H1 (cell line): ENCODE measurements at regions not wholly inside any gene's neighbourhood (a gene's known extent, or its start where the extent isn't known, plus 50 kb on each side); places are given as distances from the start of the nearest gene placed in this dataset.

Source experiments
- CTCF ChIA-PET: fragments of 300-600 bp; sonication (Branson Sonifier 250); formaldehyde crosslinking; loops from one replicate; lab custom pipeline; 2021; ENCODE audit not compliant: partially characterized antibody; lab: Charles Lee
- POLR2A ChIA-PET: fragments of 300-600 bp; sonication (Branson Sonifier 250); formaldehyde crosslinking; loops from one replicate; lab custom pipeline; 2021; ENCODE audit warnings: inconsistent platforms; ENCODE audit not compliant: partially characterized antibody; lab: Charles Lee
- DNase-seq, 2 experiments: peaks; one replicate each; pipeline versions ENCODE4 v3.0.0 to v3.0.0-alpha.2; 2010 to 2022; ENCODE audit warnings: low spot score in 2 of 2, low read depth in 1 of 2, mixed read lengths in 1 of 2
- FAIRE-seq: peaks from 2 replicates; lab custom pipeline; 2011; peaks lifted over from hg19 to GRCh38; lab: Jason Lieb, UNC
- H2AFZ ChIP-seq: 2 replicates; pipeline ENCODE4 v1.8.1; 2012; ENCODE audit warnings: low read length, inconsistent platforms
- H2AK5ac ChIP-seq: 2 replicates; pipeline ENCODE4 v1.6.1; 2013; ENCODE audit warnings: low read depth, low read length
- H2BK120ac ChIP-seq: replicated peaks from 2 replicates; pipeline ENCODE3; 2013; ENCODE audit warnings: low read depth, low read length, inconsistent platforms
- H2BK12ac ChIP-seq: 2 replicates; pipeline ENCODE4 v1.6.1; 2013; ENCODE audit warnings: low read depth, low read length
- H2BK15ac ChIP-seq: 2 replicates; pipeline ENCODE4 v1.6.1; 2013; ENCODE audit warnings: low read length
- H2BK20ac ChIP-seq: 2 replicates; pipeline ENCODE4 v1.6.1; 2013; ENCODE audit warnings: low read length
- H2BK5ac ChIP-seq: 2 replicates; pipeline ENCODE4 v1.6.1; 2013; ENCODE audit warnings: low read depth, low read length
- H3K14ac ChIP-seq: 2 replicates; pipeline ENCODE4 v1.6.1; 2013; ENCODE audit warnings: inconsistent platforms; ENCODE audit not compliant: insufficient read length
- H3K18ac ChIP-seq: 2 replicates; pipeline ENCODE4 v1.6.1; 2013; ENCODE audit warnings: low read length; ENCODE audit errors: extremely low read depth
- H3K23ac ChIP-seq: 2 replicates; pipeline ENCODE4 v1.6.1; 2013; ENCODE audit warnings: inconsistent platforms; ENCODE audit not compliant: insufficient read length
- H3K23me2 ChIP-seq: 2 replicates; pipeline ENCODE4 v1.6.1; 2013; ENCODE audit warnings: low read depth, low read length
- H3K27ac ChIP-seq: 2 replicates; pipeline ENCODE4 v1.6.1; 2011; ENCODE audit warnings: low read depth, low read length, inconsistent platforms
- H3K27me3 ChIP-seq, 4 experiments: replicated peaks in 1 of 4; 1 replicate in 1 of 4; 2 replicates in 3 of 4; pipeline versions ENCODE4 v1.6.1 to v1.8.1; 2011 to 2013; ENCODE audit warnings: low read length in 3 of 4, mild to moderate bottlenecking in 3 of 4, inconsistent platforms in 2 of 4, mixed read lengths in 2 of 4, moderate library complexity in 1 of 4; ENCODE audit not compliant: control insufficient read depth in 3 of 4, insufficient read depth in 3 of 4; ENCODE audit errors: extremely low read depth in 1 of 4
- H3K36me3 ChIP-seq, 4 experiments: 2 replicates each; pipeline versions ENCODE4 v1.6.1 to v1.8.1; 2011 to 2013; ENCODE audit warnings: mild to moderate bottlenecking in 4 of 4, low read length in 3 of 4, moderate library complexity in 2 of 4, control low read depth in 1 of 4, inconsistent platforms in 1 of 4; ENCODE audit not compliant: insufficient read depth in 4 of 4, control insufficient read depth in 2 of 4
- H3K4ac ChIP-seq: replicated peaks from 2 replicates; pipeline ENCODE3; 2013; ENCODE audit warnings: low read length, low read depth, mixed read lengths, inconsistent platforms; ENCODE audit not compliant: insufficient read length
- H3K4me1 ChIP-seq, 4 experiments: replicated peaks in 1 of 4; 1 replicate in 1 of 4; 2 replicates in 3 of 4; pipeline versions ENCODE4 v1.6.1 to v1.8.1; 2011 to 2013; ENCODE audit warnings: low read length in 3 of 4, inconsistent platforms in 2 of 4, mixed read lengths in 1 of 4; ENCODE audit not compliant: insufficient read depth in 4 of 4, control insufficient read depth in 3 of 4
- H3K4me2 ChIP-seq, 2 experiments: 2 replicates each; pipeline versions ENCODE4 v1.6.1 to v1.8.1; 2011 to 2013; ENCODE audit warnings: low read depth in 2 of 2, low read length in 2 of 2, control low read depth in 1 of 2, inconsistent platforms in 1 of 2, mild to moderate bottlenecking in 1 of 2; ENCODE audit not compliant: insufficient read depth in 1 of 2
- H3K4me3 ChIP-seq, 4 experiments: fragments of 200-600, 300-600 bp in 1 of 4; sonication (generic), shearing (Covaris generic), sonication (Bioruptor Twin) in 1 of 4; 2 replicates each; pipeline versions ENCODE4 v1.5.1 to v1.8.1; 2011 to 2016; ENCODE audit warnings: low read length in 4 of 4, low read depth in 3 of 4, control low read depth in 2 of 4, inconsistent platforms in 2 of 4, mild to moderate bottlenecking in 2 of 4, mixed read lengths in 1 of 4, moderate library complexity in 1 of 4; ENCODE audit not compliant: insufficient read depth in 2 of 4; ENCODE audit errors: extremely low read depth in 1 of 4
- H3K56ac ChIP-seq: replicated peaks from 2 replicates; pipeline ENCODE3; 2013; ENCODE audit warnings: low read depth, mild to moderate bottlenecking, mixed read lengths, low read length, inconsistent platforms; ENCODE audit not compliant: insufficient read length
- H3K79me1 ChIP-seq: 2 replicates; pipeline ENCODE4 v1.6.1; 2013; ENCODE audit warnings: low read depth, low read length, control low read depth
- H3K79me2 ChIP-seq, 2 experiments: 2 replicates each; pipeline versions ENCODE4 v1.6.1 to v1.8.1; 2012 to 2013; ENCODE audit warnings: low read length in 2 of 2, mild to moderate bottlenecking in 2 of 2, inconsistent platforms in 1 of 2; ENCODE audit not compliant: insufficient read depth in 2 of 2, control insufficient read depth in 1 of 2
- H3K9ac ChIP-seq, 4 experiments: replicated peaks in 1 of 4; 1 replicate in 1 of 4; 2 replicates in 3 of 4; pipeline versions ENCODE4 v1.6.1 to v1.8.1; 2011 to 2013; ENCODE audit warnings: low read depth in 3 of 4, low read length in 3 of 4, control low read depth in 2 of 4, mild to moderate bottlenecking in 2 of 4, moderate library complexity in 2 of 4, inconsistent platforms in 1 of 4; ENCODE audit errors: extremely low read depth in 1 of 4
- H3K9me3 ChIP-seq, 2 experiments: 2 replicates each; pipeline versions ENCODE4 v1.6.1 to v1.8.1; 2012 to 2013; ENCODE audit warnings: mild to moderate bottlenecking in 2 of 2, moderate library complexity in 2 of 2, control low read depth in 1 of 2, inconsistent platforms in 1 of 2, low read depth in 1 of 2, low read length in 1 of 2, mixed read lengths in 1 of 2; ENCODE audit not compliant: insufficient read depth in 2 of 2
- H4K20me1 ChIP-seq, 2 experiments: replicated peaks in 1 of 2; 2 replicates each; pipeline versions ENCODE3 to v1.8.1; 2011 to 2013; ENCODE audit warnings: inconsistent platforms in 2 of 2, low read length in 2 of 2, mild to moderate bottlenecking in 1 of 2; ENCODE audit not compliant: insufficient read depth in 2 of 2, control insufficient read depth in 1 of 2
- H4K5ac ChIP-seq: 2 replicates; pipeline ENCODE4 v1.6.1; 2013; ENCODE audit warnings: low read length, low read depth, mixed read lengths, inconsistent platforms; ENCODE audit not compliant: insufficient read length
- H4K8ac ChIP-seq: 2 replicates; pipeline ENCODE4 v1.8.0; 2013; ENCODE audit warnings: mild to moderate bottlenecking, moderate library complexity, low read length, inconsistent platforms; ENCODE audit not compliant: insufficient read depth; ENCODE audit errors: extremely low read depth
- H4K91ac ChIP-seq: replicated peaks from 2 replicates; pipeline ENCODE3; 2013; ENCODE audit warnings: low read length, mixed read lengths, inconsistent platforms; ENCODE audit not compliant: insufficient read length
- TEAD4 ChIP-seq: IDR thresholded peaks from 2 replicates; pipeline ENCODE4 v1.6.1; 2012; ENCODE audit warnings: low read depth, low read length, inconsistent platforms, mixed read lengths
- WGBS, 2 experiments: shearing (Covaris generic) in 1 of 2; methylation state at CpG; one replicate each; pipeline versions ENCODE4 v1.1.6 to v1.1.7; 2013 to 2015; ENCODE audit warnings: low lambda C conversion rate in 2 of 2, mixed read lengths in 2 of 2, inconsistent platforms in 1 of 2, low coverage in 1 of 2, missing lambda C conversion rate in 1 of 2; ENCODE audit not compliant: insufficient replicate concordance in 2 of 2, insufficient coverage in 1 of 2, insufficient read length in 1 of 2; ENCODE audit errors: extremely low coverage in 1 of 2, missing lambda C conversion rate in 1 of 2; 5-methylcytosine and 5-hydroxymethylcytosine counted together
- TF ChIP-seq, protein P1 (sequence below), 3 experiments: IDR thresholded peaks; 1 replicate in 2 of 3; 2 replicates in 1 of 3; pipeline versions ENCODE4 v1.5.1 to v1.6.1; 2011; ENCODE audit warnings: low read length in 3 of 3, mild to moderate bottlenecking in 3 of 3, inconsistent platforms in 2 of 3, low read depth in 1 of 3, moderate library complexity in 1 of 3; ENCODE audit not compliant: insufficient read depth in 1 of 3; ENCODE audit errors: control extremely low read depth in 1 of 3

GRCh38 chr2:220833446-220833845 lies 738.7 kb downstream of the EPHA4 start:
- Histone ChIP-seq H3K27ac (no peak overlapping the region), H4K8ac (no peak overlapping the region), H3K9me3 (no peaks in the 10 kb centered on the region), H2BK20ac (no peak overlapping the region), H2BK120ac (no peak overlapping the region), H3K79me2 (no peaks in the 10 kb centered on the region), H3K56ac (no peak overlapping the region), H3K36me3 (no peaks in the 10 kb centered on the region), H4K20me1 (no peaks in the 10 kb centered on the region), H3K23me2 (no peaks in the 10 kb centered on the region), H2BK15ac (no peak overlapping the region), H3K4me3 (no peak overlapping the region), H3K79me1 (no peaks in the 10 kb centered on the region), H3K9ac (no peak overlapping the region), H3K4me2 (no peak overlapping the region), H2AFZ (no peak overlapping the region), H3K18ac (no peak overlapping the region), H3K14ac (no peak overlapping the region), H3K23ac (no peak overlapping the region), H2BK5ac (no peak overlapping the region), H2AK5ac (no peak overlapping the region), H4K91ac (no peak overlapping the region), H2BK12ac (no peak overlapping the region), H3K4ac (no peak overlapping the region), H3K4me1 (no peaks in the 10 kb centered on the region), H4K5ac (no peak overlapping the region), H3K27me3 (no peaks in the 10 kb centered on the region)
- TF ChIP-seq TEAD4 = no peak
- TF ChIP-seq, protein P1, sequence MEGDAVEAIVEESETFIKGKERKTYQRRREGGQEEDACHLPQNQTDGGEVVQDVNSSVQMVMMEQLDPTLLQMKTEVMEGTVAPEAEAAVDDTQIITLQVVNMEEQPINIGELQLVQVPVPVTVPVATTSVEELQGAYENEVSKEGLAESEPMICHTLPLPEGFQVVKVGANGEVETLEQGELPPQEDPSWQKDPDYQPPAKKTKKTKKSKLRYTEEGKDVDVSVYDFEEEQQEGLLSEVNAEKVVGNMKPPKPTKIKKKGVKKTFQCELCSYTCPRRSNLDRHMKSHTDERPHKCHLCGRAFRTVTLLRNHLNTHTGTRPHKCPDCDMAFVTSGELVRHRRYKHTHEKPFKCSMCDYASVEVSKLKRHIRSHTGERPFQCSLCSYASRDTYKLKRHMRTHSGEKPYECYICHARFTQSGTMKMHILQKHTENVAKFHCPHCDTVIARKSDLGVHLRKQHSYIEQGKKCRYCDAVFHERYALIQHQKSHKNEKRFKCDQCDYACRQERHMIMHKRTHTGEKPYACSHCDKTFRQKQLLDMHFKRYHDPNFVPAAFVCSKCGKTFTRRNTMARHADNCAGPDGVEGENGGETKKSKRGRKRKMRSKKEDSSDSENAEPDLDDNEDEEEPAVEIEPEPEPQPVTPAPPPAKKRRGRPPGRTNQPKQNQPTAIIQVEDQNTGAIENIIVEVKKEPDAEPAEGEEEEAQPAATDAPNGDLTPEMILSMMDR (IDR thresholded peaks at IDR 0.05; ENCODE audit: control extremely low read depth in 1 of 3, insufficient read depth in 1 of 3, low read depth in 1 of 3, low read length in 3 of 3) = no peak
- DNase-seq = no peak
- 93% methylated on average over 1 of the region's 1 CpG; no CpG with 5 or more reads in 1 of the 2 experiments for WGBS, 2 experiments
- ChIA-PET POLR2A (no interaction called here), CTCF (no interaction called here)
- no peak for FAIRE-seq
